Fibroblast of villous mesenchyme (primary cell): ENCODE measurements at regions not wholly inside any gene's neighbourhood (a gene's known extent, or its start where the extent isn't known, plus 50 kb on each side); places are given as distances from the start of the nearest gene placed in this dataset.
"Not testable (repeated sequence)": the region's sequence is repeated elsewhere in the genome, so short reads cannot be mapped to it uniquely, and the experiment has no call there.

Source experiments
- DNase-seq: peaks from one replicate; pipeline ENCODE4 v3.0.0-alpha.2; 2010; ENCODE audit warnings: low read depth
- H3K4me3 ChIP-seq: 2 replicates; pipeline ENCODE4 v1.5.1; 2011; ENCODE audit warnings: low read depth, mild to moderate bottlenecking, low read length
- CTCF ChIP-seq: IDR thresholded peaks from 2 replicates; pipeline ENCODE4 v1.5.1; 2012; ENCODE audit warnings: low read depth, mild to moderate bottlenecking, low read length; ENCODE audit not compliant: insufficient read depth

- no peak overlapping the region for H3K4me3 ChIP-seq
- no peak for TF ChIP-seq CTCF
- no peak for DNase-seq
Measured at GRCh38 chr3:4078903-4079302, 224.3 kb upstream of the SETMAR start.

- no peak for TF ChIP-seq CTCF
- DNase-seq, result no peak
- H3K4me3 ChIP-seq, result no peak overlapping the region
Measured at GRCh38 chr3:4079339-4080195, 223.6 kb upstream of the SETMAR start.

- TF ChIP-seq CTCF, result no peak
- DNase-seq, result no peak
- H3K4me3 ChIP-seq, result no peak overlapping the region
Measured at GRCh38 chr3:4083225-4084015, 219.7 kb upstream of the SETMAR start.

- H3K4me3 ChIP-seq, result no peak overlapping the region
- TF ChIP-seq CTCF, result no peak
- no peak for DNase-seq
Measured at GRCh38 chr3:4084271-4084670, 218.9 kb upstream of the SETMAR start.

GRCh38 chr3:4086662-4087061 lies 216.5 kb upstream of the SETMAR start:
- not testable (repeated sequence) for DNase-seq, H3K4me3 ChIP-seq

- H3K4me3 ChIP-seq, result no peak overlapping the region
- DNase-seq, result no peak
- no peak for TF ChIP-seq CTCF
Measured at GRCh38 chr3:4091786-4092185, 211.4 kb upstream of the SETMAR start.

GRCh38 chr3:4097801-4098200 lies 205.4 kb upstream of the SETMAR start:
- H3K4me3 ChIP-seq, result no peak overlapping the region
- no peak for DNase-seq
- no peak for TF ChIP-seq CTCF
